NCI-H526 treated with DMSO at 0.1 percent for 48 hours (cell line): ENCODE measurements at regions not wholly inside any gene's neighbourhood (a gene's known extent, or its start where the extent isn't known, plus 50 kb on each side); places are given as distances from the start of the nearest gene placed in this dataset.

Source experiments
- DNase-seq: peaks from one replicate; lab custom pipeline; 2025; lab: John Stamatoyannopoulos, UW

DNA sequence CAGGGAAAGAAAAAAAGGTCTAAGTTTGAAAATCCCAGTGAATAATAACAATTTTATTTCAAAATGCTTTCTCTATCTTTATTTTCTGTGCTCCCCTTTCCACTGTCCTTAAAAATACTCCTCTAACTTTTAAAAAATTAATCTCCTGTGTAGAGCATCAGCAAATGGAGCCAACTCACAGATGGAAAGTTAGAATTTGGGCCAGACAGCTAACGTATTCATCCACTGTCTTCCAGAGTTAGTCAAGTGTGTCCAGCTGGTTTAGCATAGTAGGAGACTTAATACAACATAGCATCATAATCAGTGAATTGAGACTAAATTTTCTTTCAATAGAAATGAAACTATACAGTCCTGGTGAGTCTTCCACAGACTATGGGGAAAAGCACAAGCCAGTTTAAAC is 419.0 kb upstream of the LRRC7 start:
- no peak for DNase-seq

DNA sequence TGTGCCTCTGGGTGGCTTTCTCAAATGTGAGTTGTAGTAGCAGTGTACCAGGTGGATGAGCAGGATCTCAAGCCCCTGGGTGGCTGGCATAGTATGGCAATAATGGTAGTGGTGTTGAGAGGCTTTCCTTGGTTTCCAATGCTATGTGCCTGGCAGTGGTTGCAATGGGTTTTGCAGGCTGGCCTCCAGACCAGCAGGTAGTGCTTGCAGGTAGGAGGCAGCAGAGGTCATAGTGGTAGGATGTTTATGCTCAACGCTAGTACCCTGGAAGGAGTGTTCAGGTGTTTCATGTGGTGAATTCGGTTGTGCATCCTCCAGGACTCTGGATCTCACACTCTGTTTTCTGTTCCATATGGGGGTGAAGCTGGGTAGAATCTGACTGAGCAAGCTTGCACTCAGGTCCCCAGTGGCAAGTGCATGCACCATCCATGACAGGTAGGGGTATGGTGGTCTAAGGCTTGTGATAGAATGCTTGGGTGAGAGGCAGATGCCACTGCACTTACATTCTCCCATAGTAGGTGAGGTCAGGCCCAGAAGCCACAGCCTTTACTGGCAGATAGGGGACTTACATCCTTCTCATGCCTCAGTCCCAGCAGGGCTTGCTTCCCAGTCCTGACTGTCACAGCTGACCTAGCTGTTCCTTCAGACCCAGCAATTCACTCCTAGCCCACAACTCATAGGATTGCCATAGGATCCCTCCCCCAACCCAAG is 410.5 kb upstream of the LRRC7 start:
- DNase-seq: no peak

DNA sequence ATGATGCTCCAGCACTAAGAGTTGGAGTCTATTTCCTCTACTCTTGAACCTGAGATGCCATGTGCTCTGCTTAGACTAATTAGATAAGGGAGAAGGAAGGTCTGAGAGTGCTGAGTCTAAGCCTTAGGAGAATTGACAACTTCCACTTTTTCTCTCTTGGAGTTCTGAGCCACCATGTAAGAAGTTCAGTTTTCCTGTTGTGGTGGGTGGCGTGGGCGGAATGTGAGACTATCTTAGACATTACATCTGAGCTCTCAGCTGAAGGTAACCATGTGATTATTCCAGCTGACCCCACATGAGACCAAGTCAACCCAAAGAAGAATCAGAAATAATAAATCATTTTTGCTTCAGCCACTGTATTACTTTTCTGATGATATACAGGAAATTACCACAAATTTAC is 404.5 kb upstream of the LRRC7 start:
- DNase-seq: no peak

DNA sequence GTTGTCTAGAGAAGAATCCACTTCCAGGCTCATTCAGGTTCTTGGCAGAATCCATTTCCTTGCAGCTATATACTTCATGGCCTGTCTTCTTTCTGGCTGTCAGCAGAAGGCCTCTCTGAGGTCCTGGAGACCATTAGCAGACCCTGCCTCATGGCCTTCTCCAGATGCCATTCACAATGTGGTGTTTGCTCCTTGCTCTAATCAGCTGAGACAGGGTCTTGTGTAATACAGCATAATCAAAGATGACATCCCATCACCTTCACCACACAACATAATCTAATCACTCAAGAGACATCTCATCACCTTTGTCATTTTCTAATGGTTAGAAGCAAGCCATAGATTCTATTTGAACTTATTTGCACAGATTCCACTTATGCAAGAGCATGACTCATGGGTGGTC is 403.9 kb upstream of the LRRC7 start:
- no peak for DNase-seq

DNA sequence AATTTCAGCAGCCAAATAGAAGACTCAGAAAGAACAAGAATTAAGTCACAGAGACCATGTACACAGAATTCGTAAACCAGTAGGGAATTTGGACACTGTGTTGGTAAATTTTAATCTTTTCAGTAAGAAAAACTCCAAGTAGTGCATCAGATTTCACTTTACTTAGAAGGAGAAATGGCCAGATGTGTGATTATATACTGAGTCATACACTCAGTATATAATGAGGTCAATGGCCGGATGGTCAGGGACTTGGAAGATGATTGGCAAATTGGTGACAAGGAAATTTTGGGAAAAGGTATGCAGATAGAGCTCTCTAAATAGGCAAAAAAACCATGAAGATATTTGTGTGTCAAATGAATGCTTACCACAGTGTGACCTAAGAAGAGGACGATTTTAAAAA is 399.8 kb upstream of the LRRC7 start:
- DNase-seq: no peak

DNA sequence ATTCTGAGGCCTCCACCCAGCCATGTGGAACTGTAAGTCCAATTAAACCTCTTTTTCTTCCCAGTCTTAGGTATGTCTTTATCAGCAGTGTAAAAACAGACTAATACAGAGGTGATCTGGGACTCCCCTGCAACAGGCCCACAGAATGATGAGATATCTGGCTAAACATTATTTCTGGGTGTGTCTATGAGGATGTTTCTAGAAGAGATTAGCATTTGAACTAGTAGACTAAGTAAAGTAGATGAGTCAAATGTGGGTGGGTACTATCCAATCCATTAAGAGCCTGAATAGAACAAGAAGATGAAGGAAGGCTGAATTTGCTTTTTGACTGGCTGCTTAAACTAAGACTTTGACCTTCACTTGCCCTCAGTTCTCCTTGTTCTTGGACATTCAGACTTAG is 396.5 kb upstream of the LRRC7 start:
- DNase-seq: no peak

DNA sequence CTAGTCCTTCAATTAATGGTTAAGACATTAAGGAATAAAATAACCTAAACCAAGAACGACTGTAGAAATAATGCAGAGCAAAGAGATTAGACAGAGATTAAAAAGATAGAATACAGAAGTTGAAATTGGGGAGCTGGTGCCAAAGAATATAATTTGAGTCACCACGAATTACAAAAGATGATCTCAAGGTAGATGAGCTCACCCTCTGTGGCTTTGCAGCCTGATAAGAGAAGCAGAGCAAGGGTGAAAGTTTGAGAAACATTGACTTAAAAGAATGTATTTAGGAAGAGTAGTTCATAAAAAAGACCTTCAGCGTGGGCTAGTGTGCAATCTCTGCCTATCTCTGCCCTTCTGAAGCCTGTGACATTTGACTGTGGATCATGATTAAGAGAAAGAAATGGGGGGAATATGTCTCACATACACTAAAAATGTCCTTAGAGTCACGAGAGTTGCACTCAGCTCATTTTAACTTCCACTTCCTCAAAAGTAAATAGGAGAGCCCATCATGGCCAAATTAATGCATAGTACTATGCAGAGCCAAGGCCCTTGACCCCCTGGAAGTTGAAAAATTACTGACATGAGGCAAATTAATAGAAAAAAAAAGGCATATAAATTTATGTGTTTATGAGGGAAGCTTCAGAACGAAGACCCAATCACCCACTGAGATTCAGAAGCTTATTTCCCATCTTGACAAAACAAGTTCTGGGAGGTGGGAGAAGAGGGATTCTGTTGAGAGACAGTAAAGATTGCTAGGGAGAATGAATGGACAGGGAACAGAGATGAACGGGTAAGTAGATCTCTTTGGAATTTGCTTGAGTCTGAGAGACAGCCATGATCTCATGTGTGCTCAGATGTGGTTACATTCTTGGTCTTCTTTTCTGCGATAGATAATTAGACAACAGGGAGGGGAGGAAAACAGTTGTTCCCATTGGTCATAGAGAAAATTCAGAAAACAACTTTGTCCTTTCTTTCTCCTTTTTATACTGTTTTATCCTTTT is 395.4 kb upstream of the LRRC7 start:
- DNase-seq: no peak

DNA sequence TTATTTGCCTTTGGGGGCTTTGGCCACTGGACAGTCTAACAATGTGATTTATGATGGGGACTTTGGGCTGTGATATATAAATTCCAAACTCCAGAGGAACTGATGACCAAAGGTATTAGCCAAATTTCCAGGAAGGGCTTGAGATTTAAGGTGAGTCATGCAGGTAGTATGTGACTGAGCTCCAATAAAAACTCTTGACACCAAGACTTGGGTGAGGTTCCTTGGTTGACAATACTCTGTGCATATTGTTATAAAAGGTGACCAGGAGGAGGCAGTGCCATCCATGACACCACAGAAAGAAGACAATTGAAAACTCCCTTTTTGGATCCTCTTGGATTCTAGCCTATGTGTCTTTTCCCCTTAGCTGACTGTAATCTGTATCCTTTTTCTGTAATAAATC is 392.7 kb upstream of the LRRC7 start:
- no peak for DNase-seq

DNA sequence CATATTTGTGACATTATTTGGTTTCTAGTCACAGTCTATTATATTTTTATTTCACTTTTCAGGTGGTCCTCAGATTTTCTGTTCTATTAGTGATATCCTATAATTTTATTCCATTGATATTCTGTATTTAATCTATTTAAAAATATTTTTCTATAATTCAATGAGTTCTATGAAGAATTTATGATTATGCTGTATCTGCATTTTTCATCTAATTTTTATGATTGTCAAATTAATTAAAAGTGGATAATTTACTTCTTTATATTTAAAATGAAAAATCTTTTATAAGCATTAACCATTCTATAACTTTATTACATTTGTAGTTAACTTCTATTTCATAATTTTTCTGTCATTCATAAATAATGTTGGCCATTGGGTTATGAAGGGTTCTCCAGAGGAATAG is 387.4 kb upstream of the LRRC7 start:
- no peak for DNase-seq

DNA sequence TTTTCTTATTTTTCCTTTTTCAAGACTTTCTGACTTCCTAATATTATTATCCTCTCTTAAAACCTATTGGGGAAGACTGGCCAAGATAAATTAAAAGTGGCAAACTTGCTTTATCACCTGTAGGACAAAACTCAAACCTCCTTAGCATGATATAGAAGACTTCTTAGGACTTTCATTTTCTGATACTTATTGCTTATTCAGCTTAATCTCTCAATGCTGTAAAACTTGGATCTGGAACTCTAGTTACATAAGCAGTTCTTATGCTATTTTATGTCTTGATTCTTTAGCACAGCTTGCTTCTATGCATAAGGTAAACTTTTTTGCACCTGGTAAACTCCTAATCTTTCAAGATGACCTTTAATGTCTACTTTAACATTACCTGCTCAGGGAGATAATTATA is 382.3 kb upstream of the LRRC7 start:
- DNase-seq: no peak

DNA sequence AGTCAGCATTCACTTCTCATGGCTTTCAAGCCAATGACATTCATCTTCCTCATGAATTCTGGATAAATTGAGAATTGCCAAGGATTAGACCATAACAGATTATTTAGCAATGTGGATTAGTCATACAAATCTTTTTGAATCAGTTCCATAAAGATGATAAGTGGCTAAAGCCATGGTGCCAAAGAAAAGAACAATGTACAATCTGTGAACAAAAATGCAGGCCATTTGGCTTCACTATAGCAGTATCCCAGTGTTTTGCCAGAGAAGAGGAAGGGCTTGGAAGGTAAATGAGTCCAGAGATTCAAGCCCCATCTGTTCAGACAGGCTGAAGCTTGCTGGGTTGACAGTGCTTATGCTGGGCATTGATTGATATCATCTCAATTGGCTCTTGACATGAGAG is 376.4 kb upstream of the LRRC7 start:
- no peak for DNase-seq

DNA sequence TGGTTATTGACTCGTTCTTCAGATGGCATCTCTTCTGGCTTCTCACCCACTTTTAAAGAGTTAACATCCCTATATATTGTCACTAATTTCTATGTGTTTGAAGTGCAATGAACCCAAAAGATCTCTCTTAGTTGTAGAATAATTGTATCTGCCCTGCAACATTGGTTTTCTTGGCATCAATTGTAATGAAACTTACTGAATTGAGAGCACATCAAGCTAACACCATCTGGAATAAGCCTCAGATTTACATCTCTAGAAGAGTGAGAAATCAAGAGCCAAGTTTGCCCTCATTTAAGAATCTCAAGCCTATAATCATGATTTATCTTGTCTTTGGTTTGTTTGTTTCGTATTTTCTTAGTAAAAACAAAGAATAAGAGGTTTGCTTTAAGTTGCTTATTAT is 372.6 kb upstream of the LRRC7 start:
- DNase-seq: no peak

DNA sequence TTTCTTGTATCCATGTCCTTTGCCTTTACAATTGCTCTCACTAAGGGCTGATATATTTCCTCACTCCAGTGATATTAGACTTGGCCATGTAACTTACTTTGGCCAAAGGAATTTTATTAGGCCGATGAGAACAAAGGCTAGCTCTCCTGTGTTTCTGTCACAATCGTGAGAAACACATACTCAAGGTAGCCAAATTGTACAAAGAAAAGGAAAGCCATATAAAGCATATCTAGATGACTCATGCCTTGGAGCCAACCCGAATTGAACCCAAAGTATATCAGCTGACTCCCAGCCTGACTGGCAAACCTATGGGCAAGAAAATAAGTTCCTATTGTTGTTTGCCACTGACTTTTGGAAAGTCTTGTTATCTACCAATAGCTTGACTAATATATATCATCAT is 371.7 kb upstream of the LRRC7 start:
- DNase-seq: no peak

DNA sequence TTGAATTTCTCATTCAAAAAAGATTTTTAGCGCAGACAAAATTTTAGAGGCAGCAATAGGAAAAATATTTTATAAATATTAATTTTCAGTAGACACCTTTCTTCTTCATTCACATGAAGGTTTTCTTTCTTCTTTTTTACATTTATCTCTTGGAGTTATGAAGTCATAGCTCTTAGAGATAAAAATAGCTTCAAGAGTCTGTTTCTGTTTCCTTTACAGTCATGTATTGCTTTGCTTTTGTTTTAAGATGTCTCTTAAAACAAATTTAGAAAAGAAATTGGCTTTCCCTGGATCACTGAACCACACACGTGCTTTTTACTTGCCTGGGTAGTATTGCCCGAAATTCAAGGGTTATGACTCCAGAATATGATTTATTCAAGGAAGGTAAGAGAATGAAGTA is 369.9 kb upstream of the LRRC7 start:
- DNase-seq: no peak

DNA sequence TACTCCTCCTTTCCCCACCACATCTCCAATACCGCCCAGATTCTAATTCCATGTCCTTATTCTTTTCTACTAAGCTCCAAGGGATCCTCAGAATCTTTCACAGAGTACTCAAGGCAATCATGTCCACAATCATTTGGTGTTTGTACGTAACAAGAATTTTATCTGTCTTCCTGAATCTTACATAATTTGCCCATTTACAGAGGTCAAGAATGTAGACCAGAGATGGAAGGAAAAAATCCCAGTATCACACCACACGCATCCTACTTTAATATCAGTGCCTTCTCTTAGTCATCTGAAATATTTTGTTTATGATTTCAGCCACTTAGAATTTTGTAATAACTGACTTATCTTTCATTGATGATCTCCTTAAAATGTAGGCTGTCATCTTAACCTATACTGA is 366.0 kb upstream of the LRRC7 start:
- DNase-seq: no peak

DNA sequence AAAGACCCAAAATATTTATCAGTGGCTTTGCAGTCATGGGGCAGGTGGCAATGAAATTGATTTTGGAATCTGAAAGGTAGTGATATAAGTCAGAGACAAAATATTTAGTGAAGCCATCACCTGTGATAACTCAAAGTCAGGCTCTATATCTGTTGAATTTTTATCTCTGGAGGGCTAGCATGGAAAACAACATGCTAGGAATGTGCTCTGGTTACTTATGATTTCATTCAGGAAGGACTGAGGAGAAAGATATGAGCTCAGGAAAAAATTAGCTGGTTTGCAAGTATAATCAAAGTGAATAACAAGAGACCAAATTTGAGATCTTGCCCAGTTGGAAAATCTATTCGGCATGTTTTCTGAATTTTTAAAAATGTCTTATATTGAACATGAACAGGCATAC is 364.6 kb upstream of the LRRC7 start:
- no peak for DNase-seq

DNA sequence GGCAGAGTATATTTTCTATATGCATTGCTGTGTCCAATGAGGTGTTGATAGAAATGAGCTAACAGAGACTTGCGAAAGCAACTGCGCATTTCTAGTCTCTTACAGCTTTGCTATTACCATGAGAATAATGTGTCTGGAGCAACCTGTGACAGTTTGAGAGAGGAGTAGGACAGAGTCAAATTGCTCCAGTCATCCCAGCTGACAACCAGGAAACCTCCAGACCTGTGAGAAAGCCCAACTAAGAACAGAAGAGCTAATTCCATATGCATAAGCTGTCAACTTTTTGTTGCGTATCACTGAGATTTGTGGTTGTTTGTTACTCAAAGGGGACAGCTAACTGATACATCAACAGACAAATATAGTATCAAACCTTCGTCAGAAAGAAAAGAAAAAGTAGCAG is 354.1 kb upstream of the LRRC7 start:
- DNase-seq: no peak

DNA sequence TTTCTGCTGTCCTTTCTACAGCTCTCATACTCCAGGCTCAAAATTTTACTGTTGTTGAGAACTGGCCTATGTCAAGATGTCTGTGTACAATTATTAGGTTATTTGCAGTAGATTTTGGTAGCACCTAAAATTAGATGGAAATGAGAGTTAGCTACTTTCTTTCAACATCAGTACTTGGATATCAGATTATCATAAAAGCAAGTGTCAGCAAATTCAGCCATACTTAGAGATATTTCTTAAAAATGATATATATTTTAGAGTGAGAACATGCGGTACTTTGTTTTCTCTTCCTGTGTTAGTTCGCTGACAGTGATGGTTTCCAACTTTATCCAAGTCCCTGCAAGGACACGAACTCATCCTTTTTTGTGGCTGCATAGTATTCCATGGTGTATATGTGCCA is 351.8 kb upstream of the LRRC7 start:
- DNase-seq: no peak

DNA sequence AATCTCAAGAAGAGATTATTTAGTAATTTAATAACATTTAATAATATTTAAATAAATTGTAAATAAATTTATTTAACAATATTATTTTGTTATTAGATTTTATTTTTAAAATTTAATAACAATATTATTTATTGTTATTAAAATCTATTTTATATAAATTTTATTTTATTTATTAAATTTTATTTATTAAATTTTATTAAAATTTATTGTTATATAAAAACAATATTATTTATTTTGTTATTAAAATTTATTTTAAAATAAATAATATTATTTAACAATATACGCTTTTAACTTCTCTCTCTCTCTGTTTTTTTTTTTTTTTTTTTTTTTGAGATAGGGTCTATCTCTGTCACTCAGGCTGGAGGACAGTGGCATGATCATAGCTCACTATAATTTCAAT is 347.1 kb upstream of the LRRC7 start:
- DNase-seq: no peak

DNA sequence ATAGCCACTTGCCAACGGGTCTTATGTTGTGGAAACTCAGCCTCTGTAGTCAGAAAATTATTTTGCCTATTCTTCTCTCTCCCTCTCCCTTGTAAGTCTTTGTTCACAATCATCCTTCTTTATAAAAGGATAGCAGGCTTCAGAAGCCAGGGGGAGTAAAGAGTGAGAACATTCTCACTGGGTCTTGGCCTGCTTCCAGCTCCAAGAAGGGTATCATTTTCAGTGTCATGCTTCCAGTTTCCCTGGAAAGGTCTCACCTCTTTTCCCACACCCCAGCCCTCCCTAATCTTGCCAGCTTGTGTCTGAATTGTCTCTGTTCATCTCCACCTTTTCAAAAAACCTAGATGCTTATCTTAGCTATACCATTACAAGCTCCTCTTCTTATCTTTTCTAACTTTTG is 346.2 kb upstream of the LRRC7 start:
- DNase-seq: no peak

DNA sequence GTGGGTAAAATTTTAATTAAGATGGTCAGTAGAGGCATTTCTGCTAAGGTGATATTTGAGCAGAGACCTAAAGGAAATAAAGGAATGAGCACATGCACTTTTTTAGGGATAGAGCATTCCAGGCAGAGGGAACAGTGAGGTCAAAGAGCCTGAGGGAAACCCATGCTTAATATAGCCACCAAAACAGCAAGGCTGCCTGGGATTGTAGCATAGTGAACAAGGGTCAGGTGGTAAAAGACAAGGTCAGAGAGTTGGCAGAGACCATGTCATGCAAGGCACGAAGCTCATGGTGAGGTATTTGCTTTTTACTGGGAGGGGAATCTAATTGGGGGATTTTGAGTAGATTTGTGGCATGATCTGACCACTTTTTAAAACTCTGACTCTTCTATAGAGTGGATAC is 344.6 kb upstream of the LRRC7 start:
- DNase-seq: no peak

DNA sequence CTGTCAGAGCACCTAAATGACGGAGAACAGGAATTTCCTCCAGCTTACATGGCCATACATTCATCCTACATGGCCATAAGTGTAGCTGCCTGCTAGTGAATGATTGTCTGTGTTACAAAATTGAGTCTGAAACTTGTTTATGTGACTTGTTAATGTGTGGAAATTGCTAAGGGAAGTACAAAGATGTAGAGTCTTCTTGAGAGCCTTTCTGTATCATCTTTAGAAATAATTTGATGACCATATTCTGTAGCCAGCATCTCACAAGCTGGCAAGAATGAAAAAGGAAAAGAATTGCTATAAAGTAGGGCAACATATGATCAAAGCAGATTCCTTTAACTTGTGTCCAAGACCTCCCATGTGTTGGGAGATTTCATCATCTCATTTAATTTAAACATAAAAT is 339.2 kb upstream of the LRRC7 start:
- DNase-seq: no peak

DNA sequence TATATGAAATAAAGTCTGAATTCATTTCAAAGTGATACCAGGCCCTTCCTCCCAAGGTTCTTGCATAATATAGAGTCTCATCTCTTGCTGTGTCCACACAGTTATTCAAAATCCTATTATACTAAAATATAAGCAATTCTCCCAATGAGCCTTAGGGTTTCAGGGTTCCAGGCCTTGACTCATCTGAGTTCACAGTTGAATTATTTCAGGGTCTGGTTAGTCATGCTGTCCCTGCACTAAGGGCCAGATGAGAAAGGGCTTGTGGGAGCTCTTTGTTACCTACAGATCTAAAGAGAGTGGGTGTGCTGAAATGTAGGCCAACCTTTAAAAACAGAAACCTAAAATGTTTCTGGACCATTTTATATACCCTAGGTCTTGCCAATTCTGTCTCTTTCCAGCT is 337.5 kb upstream of the LRRC7 start:
- DNase-seq: no peak

DNA sequence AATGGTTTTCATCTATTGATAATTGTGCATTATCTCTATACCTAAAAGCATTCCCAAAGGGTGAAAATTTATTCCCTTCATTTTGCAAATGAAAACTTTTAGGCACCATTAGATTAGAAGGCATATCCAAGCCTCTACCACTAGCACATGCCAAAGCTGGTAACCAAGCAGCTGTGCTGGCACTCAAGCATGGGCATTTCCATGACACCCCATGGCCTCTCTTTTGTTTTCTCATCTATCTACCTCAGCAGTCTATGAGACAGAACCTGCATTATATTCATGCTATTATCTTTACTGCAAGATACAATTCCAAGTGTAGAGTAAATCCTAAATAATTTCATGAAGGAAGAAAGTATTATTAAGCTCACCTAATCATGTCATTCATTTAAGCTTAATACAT is 334.3 kb upstream of the LRRC7 start:
- DNase-seq: no peak
